HEK293 (cell line): ENCODE measurements at regions not wholly inside any gene's neighbourhood (a gene's known extent, or its start where the extent isn't known, plus 50 kb on each side); places are given as distances from the start of the nearest gene placed in this dataset.
A peak's percentile ranks its signal among the peaks of the same experiment; 100 is the strongest.

Experiments used
- CTCF ChIA-PET: fragments of 350-600 bp; formaldehyde crosslinking; extraction: SDS; loops from one replicate; lab custom pipeline; 2021; ENCODE audit warnings: antibody characterized with exemption; lab: Yijun Ruan, JAX
- POLR2A ChIA-PET: fragments of 300-600 bp; formaldehyde crosslinking; extraction: SDS; loops from one replicate; lab custom pipeline; 2020; ENCODE audit warnings: antibody characterized with exemption, inconsistent platforms; lab: Yijun Ruan, JAX
- H3K27ac ChIP-seq: fragments of 200-500 bp; sonication (Bioruptor generic); 2 replicates; pipeline ENCODE4 v1.5.1; 2014; ENCODE audit warnings: low read depth, low read length, control low read depth, inconsistent platforms; ENCODE audit errors: extremely low read depth
- H3K36me3 ChIP-seq, 2 experiments: fragments of 200-500 bp in 1 of 2; sonication (Bioruptor generic) in 1 of 2; 1 replicate in 1 of 2; 2 replicates in 1 of 2; pipeline ENCODE4 v1.5.1; 2014 to 2017; ENCODE audit warnings: inconsistent platforms in 2 of 2, low read length in 2 of 2; ENCODE audit not compliant: control insufficient read depth in 2 of 2, insufficient read depth in 1 of 2
- H3K4me1 ChIP-seq: fragments of 200-500 bp; sonication (Bioruptor generic); 2 replicates; pipeline ENCODE4 v1.5.1; 2014; ENCODE audit warnings: mild to moderate bottlenecking, low read length, inconsistent platforms; ENCODE audit not compliant: control insufficient read depth, insufficient read depth
- H3K4me3 ChIP-seq: 2 replicates; pipeline ENCODE4 v1.5.1; 2011; ENCODE audit warnings: low read depth, mild to moderate bottlenecking, control low read depth, low read length, moderate library complexity
- H3K9me3 ChIP-seq: fragments of 200-500 bp; sonication (Bioruptor generic); 2 replicates; pipeline ENCODE4 v1.5.1; 2014; ENCODE audit warnings: low read depth, low read length, inconsistent platforms; ENCODE audit not compliant: control insufficient read depth, insufficient read depth
- HOXD13 ChIP-seq: sonication (generic); formaldehyde crosslinking; IDR thresholded peaks from 2 replicates; pipeline ENCODE4 v1.8.0; 2022; ENCODE audit warnings: missing genetic modification reagents, borderline replicate concordance
- KLF10 ChIP-seq: fragments of 450-650 bp; IDR thresholded peaks from 2 replicates; pipeline ENCODE4 v1.5.1; 2018; ENCODE audit warnings: missing biosample characterization, mild to moderate bottlenecking, missing genetic modification characterization
- OVOL3 ChIP-seq: fragments of 450-650 bp; formaldehyde crosslinking; IDR thresholded peaks from 2 replicates; pipeline ENCODE4 v1.5.1; 2016; ENCODE audit warnings: missing biosample characterization, missing genetic modification characterization
- RBAK ChIP-seq: fragments of 450-650 bp; formaldehyde crosslinking; IDR thresholded peaks from 2 replicates; pipeline ENCODE4 v1.5.1; 2016; ENCODE audit warnings: missing biosample characterization, missing genetic modification characterization
- SCRT2 ChIP-seq: fragments of 450-650 bp; formaldehyde crosslinking; IDR thresholded peaks from 2 replicates; pipeline ENCODE4 v1.5.1; 2016; ENCODE audit warnings: missing biosample characterization, missing genetic modification characterization
- WT1 ChIP-seq: fragments of 450-650 bp; formaldehyde crosslinking; IDR thresholded peaks from 2 replicates; pipeline ENCODE4 v1.5.1; 2016; ENCODE audit warnings: missing biosample characterization, missing genetic modification characterization
- ZNF174 ChIP-seq: fragments of 450-650 bp; formaldehyde crosslinking; IDR thresholded peaks from 2 replicates; pipeline ENCODE4 v1.5.0; 2017; ENCODE audit warnings: missing biosample characterization, mild to moderate bottlenecking, missing genetic modification characterization
- ZNF2 ChIP-seq: fragments of 450-650 bp; formaldehyde crosslinking; IDR thresholded peaks from 2 replicates; pipeline ENCODE4 v1.5.1; 2016; ENCODE audit warnings: missing biosample characterization, missing genetic modification characterization
- ZNF416 ChIP-seq: fragments of 450-650 bp; formaldehyde crosslinking; IDR thresholded peaks from 2 replicates; pipeline ENCODE4 v1.5.1; 2016; ENCODE audit warnings: missing biosample characterization, missing genetic modification characterization
- ZNF654 ChIP-seq: fragments of 450-650 bp; formaldehyde crosslinking; IDR thresholded peaks from 2 replicates; pipeline ENCODE4 v1.5.1; 2016; ENCODE audit warnings: low read depth, missing biosample characterization, missing genetic modification characterization
- ZNF777 ChIP-seq: fragments of 450-650 bp; formaldehyde crosslinking; IDR thresholded peaks from 2 replicates; pipeline ENCODE4 v1.5.1; 2017; ENCODE audit warnings: missing biosample characterization, missing genetic modification characterization, borderline replicate concordance
- ZNF785 ChIP-seq: fragments of 450-650 bp; formaldehyde crosslinking; IDR thresholded peaks from 2 replicates; pipeline ENCODE4 v1.5.1; 2016; ENCODE audit warnings: missing biosample characterization, missing genetic modification characterization
- ZSCAN16 ChIP-seq: fragments of 450-650 bp; formaldehyde crosslinking; IDR thresholded peaks from 2 replicates; pipeline ENCODE4 v1.5.1; 2016; ENCODE audit warnings: missing biosample characterization, missing genetic modification characterization
- TF ChIP-seq, protein P1 (sequence below): fragments of 450-650 bp; formaldehyde crosslinking; conservative IDR thresholded peaks from 2 replicates; pipeline ENCODE4 v1.5.1; 2016; ENCODE audit warnings: low read depth, missing biosample characterization, missing genetic modification characterization
- TF ChIP-seq, protein P2 (sequence below): fragments of 450-650 bp; formaldehyde crosslinking; IDR thresholded peaks from 2 replicates; pipeline ENCODE4 v1.5.1; 2017; ENCODE audit warnings: missing biosample characterization, mild to moderate bottlenecking, missing genetic modification characterization, moderate library complexity
- TF ChIP-seq, protein P3 (sequence below): sonication (generic); formaldehyde crosslinking; IDR thresholded peaks from 2 replicates; pipeline ENCODE4 v1.8.1; 2022; ENCODE audit warnings: mild to moderate bottlenecking, moderate library complexity, missing genetic modification reagents

DNA sequence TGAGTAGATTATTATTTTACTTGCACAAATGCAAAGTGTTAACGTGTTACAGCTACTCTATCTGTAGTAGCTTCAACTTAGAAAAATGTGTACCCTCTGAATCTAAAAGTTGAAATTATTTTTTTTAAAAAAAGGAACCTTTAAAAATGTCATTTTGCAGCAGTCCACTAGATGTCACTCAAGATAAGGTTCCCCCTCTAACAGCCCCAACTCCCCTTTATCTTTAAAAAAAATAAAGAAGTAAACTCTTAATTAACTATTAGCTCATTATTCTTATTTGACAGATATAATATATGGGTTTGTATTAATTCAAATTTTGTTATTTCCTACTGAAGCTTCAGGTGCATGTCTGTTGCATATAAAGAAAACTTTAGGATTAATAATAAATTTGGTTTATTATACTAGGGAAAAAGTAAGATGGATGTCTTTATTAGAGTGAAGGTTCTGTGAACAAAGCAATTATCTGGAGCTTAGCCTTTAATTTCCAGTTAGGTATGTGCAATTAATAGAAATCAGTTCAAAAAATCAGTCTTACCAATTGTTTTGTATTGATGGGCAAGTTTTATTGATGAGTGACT, 288.5 kb downstream of the VGLL3 start:
- CTCF ChIA-PET = interaction anchor here (0.6 to 1.9 kb wide), 10 partner anchors 9 to 1085 kb away, joined by 3 to 9 read pairs (median 3); no protein-coding TSS in a partner anchor
- no peak overlapping the region for H3K27ac ChIP-seq
- TF ChIP-seq ZNF654 = peak; percentile 29
- no peak for TF ChIP-seq RBAK (tag by site-specific recombination)

DNA sequence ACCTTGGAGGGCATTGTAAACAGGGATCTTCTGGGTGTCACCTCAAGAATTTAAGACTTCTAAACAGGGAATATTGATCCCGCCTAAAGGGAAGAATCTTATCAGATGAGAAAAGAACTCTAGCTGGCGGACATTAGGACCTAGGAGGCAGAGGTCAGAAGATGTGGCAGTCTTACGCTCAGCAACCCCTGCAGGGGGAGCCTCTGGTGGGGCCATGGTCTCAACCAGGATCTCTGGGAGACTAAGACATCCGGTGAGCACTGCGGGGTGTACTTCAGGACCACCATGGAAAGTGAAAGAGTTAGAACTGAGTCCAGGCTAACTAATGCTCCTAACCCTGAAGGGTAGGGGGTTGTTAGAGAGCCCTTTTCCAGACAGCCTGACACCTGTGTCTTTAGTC, 295.2 kb downstream of the VGLL3 start:
- no peak overlapping the region for H3K4me3 ChIP-seq
- POLR2A ChIA-PET = no interaction called here
- no peaks in the 10 kb centered on the region for H3K9me3 ChIP-seq
- CTCF ChIA-PET = no interaction called here
- H3K36me3 ChIP-seq = no peaks in the 10 kb centered on the region
- no peak for TF ChIP-seq WT1 (tag by site-specific recombination)
- TF ChIP-seq ZNF174 (tag by site-specific recombination) = no peak
- TF ChIP-seq ZNF416 (tag by site-specific recombination) = no peak
- TF ChIP-seq, protein P1, sequence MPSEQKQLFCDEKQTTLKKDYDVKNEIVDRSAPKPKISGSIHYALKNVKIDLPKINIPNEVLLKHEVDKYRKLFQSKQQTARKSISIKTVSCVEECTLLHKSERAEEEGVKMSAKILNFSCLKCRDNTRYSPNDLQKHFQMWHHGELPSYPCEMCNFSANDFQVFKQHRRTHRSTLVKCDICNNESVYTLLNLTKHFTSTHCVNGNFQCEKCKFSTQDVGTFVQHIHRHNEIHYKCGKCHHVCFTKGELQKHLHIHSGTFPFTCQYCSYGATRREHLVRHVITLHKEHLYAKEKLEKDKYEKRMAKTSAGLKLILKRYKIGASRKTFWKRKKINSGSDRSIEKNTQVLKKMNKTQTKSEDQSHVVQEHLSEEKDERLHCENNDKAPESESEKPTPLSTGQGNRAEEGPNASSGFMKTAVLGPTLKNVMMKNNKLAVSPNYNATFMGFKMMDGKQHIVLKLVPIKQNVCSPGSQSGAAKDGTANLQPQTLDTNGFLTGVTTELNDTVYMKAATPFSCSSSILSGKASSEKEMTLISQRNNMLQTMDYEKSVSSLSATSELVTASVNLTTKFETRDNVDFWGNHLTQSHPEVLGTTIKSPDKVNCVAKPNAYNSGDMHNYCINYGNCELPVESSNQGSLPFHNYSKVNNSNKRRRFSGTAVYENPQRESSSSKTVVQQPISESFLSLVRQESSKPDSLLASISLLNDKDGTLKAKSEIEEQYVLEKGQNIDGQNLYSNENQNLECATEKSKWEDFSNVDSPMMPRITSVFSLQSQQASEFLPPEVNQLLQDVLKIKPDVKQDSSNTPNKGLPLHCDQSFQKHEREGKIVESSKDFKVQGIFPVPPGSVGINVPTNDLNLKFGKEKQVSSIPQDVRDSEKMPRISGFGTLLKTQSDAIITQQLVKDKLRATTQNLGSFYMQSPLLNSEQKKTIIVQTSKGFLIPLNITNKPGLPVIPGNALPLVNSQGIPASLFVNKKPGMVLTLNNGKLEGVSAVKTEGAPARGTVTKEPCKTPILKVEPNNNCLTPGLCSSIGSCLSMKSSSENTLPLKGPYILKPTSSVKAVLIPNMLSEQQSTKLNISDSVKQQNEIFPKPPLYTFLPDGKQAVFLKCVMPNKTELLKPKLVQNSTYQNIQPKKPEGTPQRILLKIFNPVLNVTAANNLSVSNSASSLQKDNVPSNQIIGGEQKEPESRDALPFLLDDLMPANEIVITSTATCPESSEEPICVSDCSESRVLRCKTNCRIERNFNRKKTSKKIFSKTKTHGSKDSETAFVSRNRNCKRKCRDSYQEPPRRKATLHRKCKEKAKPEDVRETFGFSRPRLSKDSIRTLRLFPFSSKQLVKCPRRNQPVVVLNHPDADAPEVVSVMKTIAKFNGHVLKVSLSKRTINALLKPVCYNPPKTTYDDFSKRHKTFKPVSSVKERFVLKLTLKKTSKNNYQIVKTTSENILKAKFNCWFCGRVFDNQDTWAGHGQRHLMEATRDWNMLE (tag by site-specific recombination) = no peak
- TF ChIP-seq KLF10 = no peak
- no peak for TF ChIP-seq HOXD13 (CRISPR knock-in tag)
- TF ChIP-seq SCRT2 = no peak
- TF ChIP-seq OVOL3 (tag by site-specific recombination) = no peak
- no peak for TF ChIP-seq ZNF777
- TF ChIP-seq, protein P2, sequence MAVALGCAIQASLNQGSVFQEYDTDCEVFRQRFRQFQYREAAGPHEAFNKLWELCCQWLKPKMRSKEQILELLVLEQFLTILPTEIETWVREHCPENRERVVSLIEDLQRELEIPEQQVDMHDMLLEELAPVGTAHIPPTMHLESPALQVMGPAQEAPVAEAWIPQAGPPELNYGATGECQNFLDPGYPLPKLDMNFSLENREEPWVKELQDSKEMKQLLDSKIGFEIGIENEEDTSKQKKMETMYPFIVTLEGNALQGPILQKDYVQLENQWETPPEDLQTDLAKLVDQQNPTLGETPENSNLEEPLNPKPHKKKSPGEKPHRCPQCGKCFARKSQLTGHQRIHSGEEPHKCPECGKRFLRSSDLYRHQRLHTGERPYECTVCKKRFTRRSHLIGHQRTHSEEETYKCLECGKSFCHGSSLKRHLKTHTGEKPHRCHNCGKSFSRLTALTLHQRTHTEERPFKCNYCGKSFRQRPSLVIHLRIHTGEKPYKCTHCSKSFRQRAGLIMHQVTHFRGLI (tag by site-specific recombination) = no peak
- TF ChIP-seq, protein P3, sequence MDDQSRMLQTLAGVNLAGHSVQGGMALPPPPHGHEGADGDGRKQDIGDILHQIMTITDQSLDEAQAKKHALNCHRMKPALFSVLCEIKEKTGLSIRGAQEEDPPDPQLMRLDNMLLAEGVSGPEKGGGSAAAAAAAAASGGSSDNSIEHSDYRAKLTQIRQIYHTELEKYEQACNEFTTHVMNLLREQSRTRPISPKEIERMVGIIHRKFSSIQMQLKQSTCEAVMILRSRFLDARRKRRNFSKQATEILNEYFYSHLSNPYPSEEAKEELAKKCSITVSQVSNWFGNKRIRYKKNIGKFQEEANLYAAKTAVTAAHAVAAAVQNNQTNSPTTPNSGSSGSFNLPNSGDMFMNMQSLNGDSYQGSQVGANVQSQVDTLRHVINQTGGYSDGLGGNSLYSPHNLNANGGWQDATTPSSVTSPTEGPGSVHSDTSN (CRISPR knock-in tag) = no peak
- no peak for TF ChIP-seq ZNF2 (tag by site-specific recombination)
- TF ChIP-seq ZSCAN16 = no peak
- TF ChIP-seq ZNF785 (tag by site-specific recombination) = no peak
- TF ChIP-seq, all 188 proteins: peak for 0
- no peak overlapping the region for H3K27ac ChIP-seq
- no peaks in the 10 kb centered on the region for H3K4me1 ChIP-seq

More for the DNA sequence above, 288.5 kb downstream of the VGLL3 start:
- Histone ChIP-seq H3K4me3 (no peak overlapping the region), H3K9me3 (no peaks in the 10 kb centered on the region), H3K4me1 (no peaks in the 10 kb centered on the region), H3K36me3 (no peaks in the 10 kb centered on the region)
- POLR2A ChIA-PET = no interaction called here
